ENCODE measurements at regions not wholly inside any gene's neighbourhood (a gene's known extent, or its start where the extent isn't known, plus 50 kb on each side); places are given as distances from the start of the nearest gene placed in this dataset.

DNA sequence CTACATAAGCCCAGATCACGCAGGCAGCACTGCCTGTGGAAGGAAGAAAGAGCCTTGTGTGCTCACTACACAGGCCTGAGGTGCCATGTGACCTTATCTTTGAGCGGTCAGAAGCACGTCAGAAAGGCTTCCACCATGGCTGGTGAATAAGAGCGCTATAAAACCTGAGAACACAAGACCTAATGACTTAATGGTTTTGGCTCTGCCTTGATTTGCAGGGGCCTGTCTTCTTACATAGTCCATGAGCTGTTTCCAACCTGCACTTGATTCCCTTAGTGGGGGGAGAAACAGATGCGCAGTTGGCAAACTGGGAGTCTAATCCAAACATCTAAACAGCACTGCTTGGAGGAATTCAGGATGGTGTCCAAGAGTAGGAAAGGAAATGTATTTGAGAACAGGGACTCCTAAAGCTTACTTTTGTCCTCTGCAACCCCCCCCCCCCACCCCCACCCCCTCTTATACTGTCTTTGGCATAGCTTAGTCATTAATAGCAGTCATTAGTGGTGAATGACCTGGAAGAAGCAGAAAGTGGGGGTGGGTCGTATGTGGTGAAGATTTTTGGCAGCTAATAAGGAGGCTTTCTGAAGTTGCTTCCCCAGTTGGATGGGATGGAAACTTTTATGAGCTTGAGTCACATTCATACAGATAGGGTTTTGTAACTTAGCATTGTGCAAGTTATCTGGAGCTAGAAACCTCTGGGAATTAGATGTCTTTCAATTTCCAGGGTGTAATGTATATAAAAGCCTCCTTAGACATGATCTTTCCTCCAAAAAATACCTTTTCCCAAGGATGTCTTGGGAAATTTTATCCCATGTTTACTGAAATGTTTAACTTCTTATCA, 454.1 kb downstream of the MEIS1 start:
- no peak for TF ChIP-seq NFIC (IDR thresholded peaks at IDR 0.05)
- TF ChIP-seq TAF1 (IDR thresholded peaks at IDR 0.05; ENCODE audit: low read depth), result no peak
- TF ChIP-seq YY1 (IDR thresholded peaks at IDR 0.05; ENCODE audit: low read depth), result no peak
- TF ChIP-seq MAX (IDR thresholded peaks at IDR 0.05), result no peak
- TF ChIP-seq EP300 (IDR thresholded peaks at IDR 0.05; ENCODE audit: borderline replicate concordance), result no peak
- no peak for TF ChIP-seq RAD21 (IDR thresholded peaks at IDR 0.05; ENCODE audit: low read depth)
- TF ChIP-seq, protein P1, sequence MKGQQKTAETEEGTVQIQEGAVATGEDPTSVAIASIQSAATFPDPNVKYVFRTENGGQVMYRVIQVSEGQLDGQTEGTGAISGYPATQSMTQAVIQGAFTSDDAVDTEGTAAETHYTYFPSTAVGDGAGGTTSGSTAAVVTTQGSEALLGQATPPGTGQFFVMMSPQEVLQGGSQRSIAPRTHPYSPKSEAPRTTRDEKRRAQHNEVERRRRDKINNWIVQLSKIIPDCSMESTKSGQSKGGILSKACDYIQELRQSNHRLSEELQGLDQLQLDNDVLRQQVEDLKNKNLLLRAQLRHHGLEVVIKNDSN (IDR thresholded peaks at IDR 0.05), result no peak
- TF ChIP-seq, protein P2, sequence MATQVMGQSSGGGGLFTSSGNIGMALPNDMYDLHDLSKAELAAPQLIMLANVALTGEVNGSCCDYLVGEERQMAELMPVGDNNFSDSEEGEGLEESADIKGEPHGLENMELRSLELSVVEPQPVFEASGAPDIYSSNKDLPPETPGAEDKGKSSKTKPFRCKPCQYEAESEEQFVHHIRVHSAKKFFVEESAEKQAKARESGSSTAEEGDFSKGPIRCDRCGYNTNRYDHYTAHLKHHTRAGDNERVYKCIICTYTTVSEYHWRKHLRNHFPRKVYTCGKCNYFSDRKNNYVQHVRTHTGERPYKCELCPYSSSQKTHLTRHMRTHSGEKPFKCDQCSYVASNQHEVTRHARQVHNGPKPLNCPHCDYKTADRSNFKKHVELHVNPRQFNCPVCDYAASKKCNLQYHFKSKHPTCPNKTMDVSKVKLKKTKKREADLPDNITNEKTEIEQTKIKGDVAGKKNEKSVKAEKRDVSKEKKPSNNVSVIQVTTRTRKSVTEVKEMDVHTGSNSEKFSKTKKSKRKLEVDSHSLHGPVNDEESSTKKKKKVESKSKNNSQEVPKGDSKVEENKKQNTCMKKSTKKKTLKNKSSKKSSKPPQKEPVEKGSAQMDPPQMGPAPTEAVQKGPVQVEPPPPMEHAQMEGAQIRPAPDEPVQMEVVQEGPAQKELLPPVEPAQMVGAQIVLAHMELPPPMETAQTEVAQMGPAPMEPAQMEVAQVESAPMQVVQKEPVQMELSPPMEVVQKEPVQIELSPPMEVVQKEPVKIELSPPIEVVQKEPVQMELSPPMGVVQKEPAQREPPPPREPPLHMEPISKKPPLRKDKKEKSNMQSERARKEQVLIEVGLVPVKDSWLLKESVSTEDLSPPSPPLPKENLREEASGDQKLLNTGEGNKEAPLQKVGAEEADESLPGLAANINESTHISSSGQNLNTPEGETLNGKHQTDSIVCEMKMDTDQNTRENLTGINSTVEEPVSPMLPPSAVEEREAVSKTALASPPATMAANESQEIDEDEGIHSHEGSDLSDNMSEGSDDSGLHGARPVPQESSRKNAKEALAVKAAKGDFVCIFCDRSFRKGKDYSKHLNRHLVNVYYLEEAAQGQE (IDR thresholded peaks at IDR 0.05; ENCODE audit: low read depth), result no peak
- TF ChIP-seq TCF12 (IDR thresholded peaks at IDR 0.05; ENCODE audit: low read depth), result no peak
- no peak for TF ChIP-seq FOXM1 (IDR thresholded peaks at IDR 0.05; ENCODE audit: borderline replicate concordance, low read depth)
- no peak for TF ChIP-seq EGR1 (IDR thresholded peaks at IDR 0.05)
- TF ChIP-seq CEBPB (IDR thresholded peaks at IDR 0.05), result no peak

Measured in Ishikawa (cell line).